ENCODE measurements at regions not wholly inside any gene's neighbourhood (a gene's known extent, or its start where the extent isn't known, plus 50 kb on each side); places are given as distances from the start of the nearest gene placed in this dataset.

GRCh38 chr22:35138521-35138920 lies 72.6 kb downstream of the ISX start:
- DNase-seq (ENCODE audit: low read depth, low spot score): no peak
- no peak overlapping the region for H3K4me3 ChIP-seq (ENCODE audit: low read depth, low read length)
- TF ChIP-seq, protein P1, sequence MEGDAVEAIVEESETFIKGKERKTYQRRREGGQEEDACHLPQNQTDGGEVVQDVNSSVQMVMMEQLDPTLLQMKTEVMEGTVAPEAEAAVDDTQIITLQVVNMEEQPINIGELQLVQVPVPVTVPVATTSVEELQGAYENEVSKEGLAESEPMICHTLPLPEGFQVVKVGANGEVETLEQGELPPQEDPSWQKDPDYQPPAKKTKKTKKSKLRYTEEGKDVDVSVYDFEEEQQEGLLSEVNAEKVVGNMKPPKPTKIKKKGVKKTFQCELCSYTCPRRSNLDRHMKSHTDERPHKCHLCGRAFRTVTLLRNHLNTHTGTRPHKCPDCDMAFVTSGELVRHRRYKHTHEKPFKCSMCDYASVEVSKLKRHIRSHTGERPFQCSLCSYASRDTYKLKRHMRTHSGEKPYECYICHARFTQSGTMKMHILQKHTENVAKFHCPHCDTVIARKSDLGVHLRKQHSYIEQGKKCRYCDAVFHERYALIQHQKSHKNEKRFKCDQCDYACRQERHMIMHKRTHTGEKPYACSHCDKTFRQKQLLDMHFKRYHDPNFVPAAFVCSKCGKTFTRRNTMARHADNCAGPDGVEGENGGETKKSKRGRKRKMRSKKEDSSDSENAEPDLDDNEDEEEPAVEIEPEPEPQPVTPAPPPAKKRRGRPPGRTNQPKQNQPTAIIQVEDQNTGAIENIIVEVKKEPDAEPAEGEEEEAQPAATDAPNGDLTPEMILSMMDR (IDR thresholded peaks at IDR 0.05; ENCODE audit: insufficient read depth, low read length, missing control alignments): no peak
- ChIA-PET CTCF (interaction anchor here (1.8 kb wide), 1 partner anchor 12 kb away, joined by 9 read pairs; no protein-coding TSS in a partner anchor), POLR2A (no interaction called here)

DNA sequence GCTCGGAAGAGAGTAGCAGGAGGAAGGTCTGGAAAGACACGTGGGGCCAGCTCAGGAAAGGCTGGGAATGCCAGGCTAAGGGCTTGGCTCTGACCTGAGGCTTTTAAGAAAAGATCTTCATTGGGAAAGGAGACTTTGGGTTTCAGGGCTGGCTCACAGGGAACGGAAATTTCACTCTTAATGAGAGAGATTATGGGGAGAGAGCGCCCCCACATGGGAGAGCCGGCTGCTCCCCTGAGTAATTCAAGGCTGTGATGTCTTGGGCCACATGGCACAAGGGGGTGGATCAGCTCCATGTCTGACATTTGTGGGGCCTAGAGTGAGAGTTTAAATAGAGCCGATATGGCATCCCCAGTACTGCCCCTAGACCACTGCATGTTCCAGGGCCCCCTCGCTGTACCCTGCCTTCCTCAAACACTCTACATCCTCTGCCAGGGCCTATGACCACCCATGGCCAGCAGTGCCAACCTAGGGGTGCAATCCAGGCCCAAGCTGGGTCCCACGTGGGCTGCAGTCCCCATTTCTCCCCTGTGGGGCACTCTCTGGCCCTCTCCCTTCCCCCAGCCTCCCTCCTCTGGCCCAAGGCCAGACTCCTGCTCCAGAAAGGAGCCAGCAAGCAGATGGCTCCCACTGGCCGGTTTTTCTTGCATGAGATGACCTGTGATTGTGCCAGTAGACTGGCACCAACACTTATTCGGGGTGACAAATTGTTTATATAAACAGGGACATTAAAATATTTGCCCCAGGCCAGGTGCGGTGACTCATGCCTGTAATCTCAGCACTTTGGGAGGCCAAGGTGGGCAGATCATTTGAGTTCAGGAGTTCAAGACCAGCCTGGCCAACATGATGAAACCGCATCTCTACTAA lies 75.2 kb downstream of the ISX start:
- POLR2A ChIA-PET: no interaction called here
- CTCF ChIA-PET: interaction anchor here (0.6 to 4.0 kb wide), 3 partner anchors 10 to 1172 kb away, joined by 3 to 23 read pairs (median 3); no protein-coding TSS in a partner anchor
- no peak for DNase-seq (ENCODE audit: low read depth, low spot score)

DNA sequence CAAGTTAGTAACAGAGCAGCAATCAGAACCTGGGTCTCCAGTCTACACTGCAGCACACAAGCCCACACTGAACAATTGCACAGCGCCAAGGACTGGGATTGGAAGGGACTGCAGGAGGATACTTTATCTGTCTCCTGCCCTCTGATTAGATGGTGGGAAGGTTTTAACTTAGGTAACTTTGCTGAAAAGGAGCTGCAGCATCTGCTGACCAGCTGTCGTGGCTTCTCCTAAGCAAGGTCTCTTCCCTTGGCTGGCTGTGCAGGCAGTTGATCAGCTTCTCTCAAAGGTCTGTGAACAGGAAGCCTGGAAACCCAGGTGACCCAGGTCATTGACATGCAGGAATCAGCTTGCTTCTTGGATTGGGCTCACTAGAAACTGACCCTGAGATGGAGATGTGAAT lies 82.4 kb downstream of the ISX start:
- ChIA-PET POLR2A (no interaction called here), CTCF (interaction anchor here (0.7 to 6.0 kb wide), 9 partner anchors 9 to 1225 kb away, joined by 3 to 35 read pairs (median 13); no protein-coding TSS in a partner anchor)
- H3K4me3 ChIP-seq (ENCODE audit: low read depth, low read length): no peak overlapping the region
- no peak for DNase-seq (ENCODE audit: low read depth, low spot score)
- TF ChIP-seq, protein P1 (IDR thresholded peaks at IDR 0.05; ENCODE audit: insufficient read depth, low read length, missing control alignments): no peak

More for the DNA sequence above, 75.2 kb downstream of the ISX start:
- no peak overlapping the region for H3K4me3 ChIP-seq (ENCODE audit: low read depth, low read length)
- TF ChIP-seq, protein P1 (IDR thresholded peaks at IDR 0.05; ENCODE audit: insufficient read depth, low read length, missing control alignments): no peak

DNA sequence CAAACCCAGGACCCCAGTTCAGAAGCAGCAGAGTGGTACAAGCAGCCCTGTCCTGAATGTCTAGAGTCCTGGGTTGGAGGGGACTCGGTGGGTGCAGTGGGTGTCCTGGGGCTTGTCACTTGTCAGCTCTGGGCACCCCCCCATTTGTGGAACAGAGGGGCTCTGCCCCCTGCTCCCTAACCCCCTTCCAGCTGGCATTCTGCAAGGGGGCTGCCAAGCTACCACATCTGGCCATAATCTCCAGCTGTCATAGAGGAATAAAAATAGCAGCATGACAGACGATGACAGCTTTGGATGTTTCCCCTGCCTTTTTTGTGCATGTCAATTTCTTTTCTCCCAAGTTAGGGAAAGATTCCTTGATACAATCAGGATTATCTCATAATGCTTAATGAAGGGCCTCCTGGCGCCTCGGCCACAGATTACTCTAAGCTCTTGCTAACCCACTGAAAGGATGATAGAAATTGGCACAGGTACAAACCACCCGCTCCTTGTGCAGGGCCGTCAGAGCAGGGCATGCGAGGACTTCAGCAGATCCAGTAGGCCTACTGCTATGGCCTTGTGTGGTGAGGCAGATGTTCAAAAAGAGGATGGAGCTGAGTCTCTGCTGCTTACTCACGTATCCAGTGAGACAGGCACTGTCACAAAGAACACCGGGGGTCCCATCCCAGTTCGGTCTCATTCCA lies 83.0 kb downstream of the ISX start:
- POLR2A ChIA-PET: no interaction called here
- TF ChIP-seq, protein P1 (IDR thresholded peaks at IDR 0.05; ENCODE audit: insufficient read depth, low read length, missing control alignments): no peak
- DNase-seq (ENCODE audit: low read depth, low spot score): no peak
- H3K4me3 ChIP-seq (ENCODE audit: low read depth, low read length): no peak overlapping the region
- CTCF ChIA-PET: interaction anchor here (0.6 to 6.0 kb wide), 16 partner anchors 8 to 1847 kb away, joined by 3 to 35 read pairs (median 8); no protein-coding TSS in a partner anchor

DNA sequence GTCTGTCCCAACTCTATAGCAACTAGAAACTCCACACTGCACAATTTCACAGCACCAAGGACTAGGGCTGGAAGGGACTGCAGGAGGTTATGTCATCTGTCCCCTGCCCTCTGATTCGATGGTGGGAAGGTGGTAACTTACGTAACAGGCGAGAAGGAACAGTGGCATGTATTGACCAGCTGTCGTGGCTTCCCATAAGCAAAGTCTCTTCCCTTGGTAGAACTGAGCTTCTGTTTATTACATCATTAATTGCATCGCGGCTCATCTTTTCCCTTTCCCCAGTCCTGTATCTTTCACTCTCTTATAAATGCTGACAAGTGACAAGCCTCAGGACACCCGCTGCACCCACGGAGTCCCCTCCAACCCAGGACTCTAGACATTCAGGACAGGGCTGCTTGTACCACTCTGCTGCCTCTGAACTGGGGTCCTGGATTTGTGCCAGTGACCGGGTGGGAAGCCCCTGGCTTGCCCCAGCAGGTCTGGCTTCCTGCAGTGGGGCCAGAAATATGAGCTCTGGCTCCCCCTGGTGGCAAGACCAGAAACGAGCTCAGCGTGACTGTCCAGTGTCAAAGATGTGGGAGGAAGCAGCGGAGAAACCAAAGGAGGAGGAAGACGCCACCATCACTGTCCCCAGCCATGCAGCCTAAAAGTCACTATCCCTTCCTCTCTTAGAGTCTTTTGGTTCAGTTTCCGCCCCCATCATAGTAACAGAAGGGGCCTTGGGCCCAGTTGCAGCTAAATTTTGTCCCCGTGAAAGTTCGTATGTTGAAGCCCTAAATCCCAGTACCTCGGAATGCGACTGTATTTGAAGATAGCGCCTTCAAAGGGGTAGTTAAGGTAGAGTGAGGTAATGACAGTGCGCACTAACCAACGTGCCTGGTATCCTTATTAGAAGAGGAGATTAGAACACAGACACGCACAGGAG lies 84.5 kb downstream of the ISX start:
- TF ChIP-seq, protein P1 (IDR thresholded peaks at IDR 0.05; ENCODE audit: insufficient read depth, low read length, missing control alignments): peak; percentile 76
- H3K4me3 ChIP-seq (ENCODE audit: low read depth, low read length): no peak overlapping the region
- no peak for DNase-seq (ENCODE audit: low read depth, low spot score)
- ChIA-PET CTCF (interaction anchor here (0.5 to 6.0 kb wide), 40 partner anchors 8 to 1848 kb away, joined by 3 to 35 read pairs (median 5); no protein-coding TSS in a partner anchor), POLR2A (no interaction called here)
